ENCODE measurements at regions not wholly inside any gene's neighbourhood (a gene's known extent, or its start where the extent isn't known, plus 50 kb on each side); places are given as distances from the start of the nearest gene placed in this dataset.

DNA sequence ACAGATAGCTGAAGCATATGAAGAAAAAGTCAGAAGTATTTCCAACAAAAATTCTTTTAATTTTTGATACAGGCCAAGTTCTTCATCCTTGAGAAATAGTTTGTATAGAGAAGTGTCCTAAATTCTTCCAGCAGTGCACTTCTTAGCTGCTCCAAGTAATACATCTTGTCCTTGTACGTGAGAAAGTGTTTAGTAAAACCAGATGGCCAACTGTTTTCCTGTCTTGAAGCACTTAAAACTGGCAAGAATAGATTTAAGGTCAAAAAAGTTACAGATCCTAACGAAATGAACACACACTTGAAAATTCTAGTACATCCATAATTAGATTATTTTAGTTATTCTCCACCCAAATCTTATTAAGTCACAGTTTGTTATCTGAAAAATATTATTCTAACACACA lies 52.2 kb upstream of the HSF2 start:
- DNase-seq (ENCODE audit: missing footprints) (no peak), ATAC-seq (no peak)
- intact Hi-C loops (cut with DNase I) = no loop called here

DNA sequence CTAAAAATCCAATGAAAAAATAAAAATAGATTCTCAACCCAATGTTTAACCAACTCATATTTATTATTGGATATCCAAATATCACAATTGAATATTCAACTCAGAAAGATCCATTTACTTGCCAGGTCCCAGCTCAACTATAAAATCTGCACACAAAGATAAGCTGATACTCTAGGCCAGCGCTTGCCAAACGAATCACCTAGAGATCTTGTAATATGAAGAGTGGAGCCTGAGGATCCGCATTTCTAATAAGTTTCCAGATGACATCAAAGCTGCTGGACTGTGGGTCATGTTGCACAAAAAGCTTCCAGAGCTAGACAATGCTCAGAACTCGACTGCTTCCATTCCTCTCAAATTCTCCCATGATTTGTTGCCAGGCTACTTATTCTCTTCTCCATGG lies 51.7 kb upstream of the HSF2 start:
- DNase-seq (ENCODE audit: missing footprints) = no peak
- ATAC-seq = no peak
- intact Hi-C loops (cut with DNase I) = no loop called here
